HG02588 (cell line): ENCODE measurements at regions not wholly inside any gene's neighbourhood (a gene's known extent, or its start where the extent isn't known, plus 50 kb on each side); places are given as distances from the start of the nearest gene placed in this dataset.
"Not testable (repeated sequence)": the region's sequence is repeated elsewhere in the genome, so short reads cannot be mapped to it uniquely, and the experiment has no call there.

Experiments
- ATAC-seq: cut with Tn5 transposase; IDR thresholded peaks from one replicate; pipeline ENCODE4 v1.9.1; 2021; ENCODE audit warnings: mild to moderate bottlenecking, moderate library complexity; ENCODE audit not compliant: unreplicated experiment

- ATAC-seq = not testable (repeated sequence)
These were observed 111.4 kb downstream of the CCDC74A start for GRCh38 chr2:131639001-131639620.

DNA sequence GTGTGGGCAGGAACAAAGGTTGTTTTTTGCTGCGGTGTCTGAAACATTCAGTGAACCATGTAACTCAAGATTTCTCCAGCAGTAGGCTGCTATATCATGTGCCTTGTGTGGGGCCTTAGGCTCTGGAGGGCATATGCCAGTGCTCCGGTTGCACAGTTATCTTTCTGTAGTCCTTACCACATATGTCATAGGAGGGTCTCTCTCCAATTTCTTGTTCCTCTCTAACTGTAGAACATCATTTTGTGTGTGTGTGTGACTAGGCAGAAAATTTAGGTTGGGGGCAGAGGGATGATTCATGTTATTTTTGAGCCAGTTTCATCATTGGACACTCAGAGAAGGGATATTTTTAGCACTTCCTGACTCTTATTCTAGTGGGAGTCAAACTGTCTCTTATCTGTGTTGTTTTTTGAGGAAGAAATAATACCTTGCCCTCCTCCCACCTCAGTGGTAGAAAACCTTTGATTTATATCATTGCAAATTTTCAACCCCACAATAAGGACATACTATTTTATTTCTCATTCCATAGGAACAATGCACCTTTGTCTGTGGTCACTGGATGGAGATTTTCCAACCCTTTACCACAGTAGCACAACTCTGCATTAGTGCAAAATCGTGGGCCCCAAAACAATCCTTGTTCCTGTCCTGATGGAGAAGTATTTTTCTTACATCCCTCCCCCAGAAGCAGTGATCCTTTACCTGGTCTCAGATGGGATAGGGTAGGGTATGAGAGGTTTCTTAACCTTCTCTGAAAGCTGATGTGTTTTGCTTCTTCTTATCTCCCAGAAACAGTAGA, 113.9 kb downstream of the CCDC74A start:
- no peak for ATAC-seq

DNA sequence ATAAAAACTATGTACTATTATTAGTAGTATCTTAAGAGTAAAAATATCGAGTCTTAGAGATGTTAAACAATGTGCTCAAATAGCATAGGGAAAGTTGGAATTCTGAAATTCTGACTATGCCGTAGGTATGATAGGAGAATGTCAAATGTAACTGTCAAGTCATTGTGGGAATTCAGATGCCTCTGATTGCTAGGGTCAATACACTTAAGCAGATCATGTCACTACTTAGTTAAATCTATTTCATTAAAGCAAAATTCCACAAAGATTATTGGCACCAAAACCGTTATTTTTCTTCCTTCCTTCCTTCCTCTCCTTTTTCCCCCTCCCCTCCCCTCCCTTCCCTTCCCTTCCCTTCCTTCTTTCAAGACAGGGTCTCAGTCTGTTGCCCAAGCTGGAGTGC, 115.5 kb downstream of the CCDC74A start:
- ATAC-seq = not testable (repeated sequence)

- no peak for ATAC-seq
These were observed 117.6 kb downstream of the CCDC74A start for GRCh38 chr2:131645177-131645765.

DNA sequence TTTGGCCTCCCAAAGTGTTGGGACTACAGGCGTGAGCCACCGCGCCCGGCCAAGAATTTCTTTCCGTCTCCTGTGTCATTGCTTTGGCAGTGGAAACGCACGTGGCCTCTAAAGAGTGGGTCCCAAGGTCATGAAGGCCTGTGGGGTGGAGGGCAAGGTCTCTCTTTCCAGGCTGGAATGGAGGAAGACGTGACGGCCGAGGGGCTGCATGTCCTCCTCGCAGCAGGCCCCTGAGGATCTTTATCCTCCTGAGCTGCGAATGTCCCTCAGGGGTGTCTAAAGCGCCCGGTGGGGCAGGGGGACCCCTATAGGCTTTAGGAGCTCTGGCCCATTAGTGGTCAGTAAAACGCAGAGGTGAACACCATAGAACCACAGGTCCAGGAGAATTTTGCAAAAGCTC, 118.5 kb downstream of the CCDC74A start:
- ATAC-seq = not testable (repeated sequence)

GRCh38 chr2:131646669-131647297, 119.1 kb downstream of the CCDC74A start:
- no peak for ATAC-seq

- ATAC-seq = not testable (repeated sequence)
These were observed 120.9 kb downstream of the CCDC74A start for GRCh38 chr2:131648565-131648964.

GRCh38 chr2:131652246-131652645, 124.6 kb downstream of the CCDC74A start:
- not testable (repeated sequence) for ATAC-seq

DNA sequence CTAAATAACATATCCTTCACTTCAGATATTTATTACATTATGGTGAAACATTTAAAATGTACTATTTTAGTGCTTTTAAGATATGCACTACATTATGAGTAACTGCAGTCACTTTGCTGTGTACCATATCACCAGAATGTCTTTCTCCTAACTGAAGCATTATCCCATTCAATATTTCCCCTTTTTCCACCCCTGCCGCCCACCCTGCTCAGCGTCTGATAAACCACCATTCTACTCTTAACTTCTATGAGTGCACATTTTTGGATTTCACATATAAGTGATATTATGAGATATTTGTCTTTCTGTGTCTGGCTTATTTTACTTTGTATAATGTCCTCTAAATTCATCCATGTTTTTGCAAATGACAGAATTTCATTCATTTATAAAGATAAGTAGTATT, 126.4 kb downstream of the CCDC74A start:
- not testable (repeated sequence) for ATAC-seq

DNA sequence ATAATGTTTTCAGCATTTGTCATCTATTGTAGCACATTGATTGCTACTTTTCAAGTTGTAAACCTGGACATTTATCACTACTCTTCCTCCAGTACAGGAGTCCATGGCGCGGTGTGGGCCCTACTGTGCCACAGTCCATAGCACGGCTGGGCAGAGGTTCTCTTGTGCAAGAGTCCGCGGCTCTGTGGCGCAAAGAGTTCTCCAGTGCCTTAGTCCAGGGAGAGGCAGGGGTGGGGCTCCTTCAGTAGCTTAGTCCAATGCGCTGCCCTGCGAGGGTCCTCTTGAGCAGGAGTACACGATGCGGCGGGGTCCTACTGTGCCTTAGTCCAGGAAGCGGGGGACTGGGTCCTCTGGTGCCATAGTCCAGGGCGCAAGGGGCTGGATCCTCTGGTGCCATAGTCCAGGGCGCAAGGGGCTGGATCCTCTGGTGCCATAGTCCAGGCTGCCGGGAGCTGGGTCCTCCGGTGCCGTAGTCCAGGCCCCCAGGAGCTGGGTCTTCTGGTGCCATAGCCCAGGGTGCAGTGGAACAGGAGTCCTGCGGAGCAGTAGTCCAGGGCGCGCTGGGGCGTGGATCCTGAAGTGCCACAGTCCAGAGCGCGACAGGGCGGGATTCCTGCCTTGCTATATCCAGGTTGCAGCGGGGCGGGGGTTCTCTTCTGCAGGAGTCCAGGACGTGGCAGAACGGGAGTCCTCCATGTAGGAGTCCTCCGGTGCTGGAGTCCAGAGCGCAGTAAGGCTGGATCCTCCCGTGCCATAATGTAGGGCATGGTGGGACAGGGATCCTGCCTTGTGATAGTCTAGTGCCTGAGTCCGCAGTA, 129.3 kb downstream of the CCDC74A start:
- ATAC-seq = no peak

- ATAC-seq = no peak
These were observed 130.4 kb downstream of the CCDC74A start for GRCh38 chr2:131657895-131658768.

- no peak for ATAC-seq
These were observed 131.1 kb downstream of the CCDC74A start for GRCh38 chr2:131658769-131659131.

DNA sequence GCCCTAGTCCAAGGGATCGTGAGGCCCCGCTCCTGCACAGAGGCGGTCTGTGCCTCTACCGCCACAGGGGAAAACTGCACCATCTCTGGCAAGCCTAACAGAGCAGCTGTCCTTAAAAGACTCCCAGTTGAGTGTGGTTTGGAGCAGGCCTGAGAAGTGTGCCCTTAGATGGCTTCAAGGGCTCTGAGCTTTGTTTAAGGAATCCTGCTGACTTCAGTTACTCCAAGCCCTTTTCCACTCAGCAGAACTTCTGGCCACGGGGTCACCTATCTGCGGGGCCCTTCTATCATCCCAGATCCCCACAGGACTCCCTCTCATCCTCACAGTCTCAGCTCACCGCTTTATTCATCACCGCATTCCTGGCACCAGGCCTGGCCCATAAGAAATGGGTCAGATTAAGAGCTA, 131.5 kb downstream of the CCDC74A start:
- ATAC-seq = no peak

DNA sequence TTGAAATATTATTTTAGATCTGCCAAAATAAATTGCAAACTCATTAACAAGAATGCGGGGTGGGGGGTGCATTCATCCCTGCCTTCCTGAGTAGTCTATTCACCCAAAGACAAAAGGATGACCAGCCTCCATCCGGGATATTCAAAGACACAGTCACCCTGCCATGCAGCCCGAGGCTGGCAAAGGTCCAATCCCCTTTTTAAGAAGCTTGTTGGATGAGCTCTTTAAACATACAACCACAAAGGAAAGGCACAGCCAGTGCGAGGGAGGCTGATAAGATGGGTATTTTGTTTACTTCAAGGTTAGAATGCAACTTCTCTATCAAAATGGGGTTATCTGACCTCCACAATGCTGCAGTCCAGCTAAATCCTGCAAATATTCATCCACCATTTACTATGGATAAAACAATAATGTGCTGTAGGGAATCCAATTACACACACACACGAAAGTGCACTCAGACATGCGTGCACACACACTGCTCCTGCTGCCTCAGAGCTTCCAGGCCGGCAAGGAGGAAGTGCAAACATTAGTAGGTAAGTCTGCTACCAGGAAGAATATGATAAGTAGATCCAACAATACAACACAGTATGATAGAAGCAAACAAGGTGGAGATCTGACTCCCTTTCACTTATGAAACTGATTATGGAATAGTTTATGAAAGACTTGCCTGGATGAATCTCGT, 133.6 kb downstream of the CCDC74A start:
- ATAC-seq = not testable (repeated sequence)

DNA sequence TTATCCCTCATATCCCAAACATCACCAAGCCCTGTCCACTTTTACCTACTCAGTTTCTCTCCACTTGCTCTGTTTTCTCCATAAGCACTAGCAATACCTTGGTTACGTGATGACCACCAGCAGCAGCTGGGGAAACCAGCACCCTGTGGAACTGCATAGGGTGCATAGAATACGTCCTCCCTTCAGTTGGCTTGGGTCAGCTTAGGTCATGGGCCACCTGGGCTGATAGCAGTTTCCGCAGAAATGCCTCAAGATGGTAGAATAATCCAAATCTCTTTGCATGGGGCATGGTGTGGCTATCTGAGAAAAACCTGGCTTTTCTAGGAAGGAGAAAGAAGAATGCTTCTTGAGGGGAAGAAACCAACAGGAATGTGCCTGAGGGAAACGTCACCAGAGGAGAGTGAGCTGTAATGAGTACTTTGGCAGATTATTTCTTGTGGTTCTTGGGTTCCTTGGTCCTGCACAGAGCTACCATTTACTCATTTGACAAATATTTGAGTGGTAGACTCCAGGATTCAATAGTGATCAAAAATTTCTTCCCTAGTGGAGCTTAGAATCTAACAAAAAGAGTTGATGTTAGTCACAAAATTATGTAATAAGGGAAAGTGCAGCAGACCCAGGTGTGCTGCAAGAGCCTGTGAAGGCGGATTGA, 134.3 kb downstream of the CCDC74A start:
- not testable (repeated sequence) for ATAC-seq

GRCh38 chr2:131663501-131663900, 135.8 kb downstream of the CCDC74A start:
- ATAC-seq = not testable (repeated sequence)

GRCh38 chr2:131665716-131666115, 138.0 kb downstream of the CCDC74A start:
- ATAC-seq = not testable (repeated sequence)

- not testable (repeated sequence) for ATAC-seq
These were observed 141.3 kb downstream of the CCDC74A start for GRCh38 chr2:131668794-131669540.
